ENCODE measurements at regions not wholly inside any gene's neighbourhood (a gene's known extent, or its start where the extent isn't known, plus 50 kb on each side); places are given as distances from the start of the nearest gene placed in this dataset.

DNA sequence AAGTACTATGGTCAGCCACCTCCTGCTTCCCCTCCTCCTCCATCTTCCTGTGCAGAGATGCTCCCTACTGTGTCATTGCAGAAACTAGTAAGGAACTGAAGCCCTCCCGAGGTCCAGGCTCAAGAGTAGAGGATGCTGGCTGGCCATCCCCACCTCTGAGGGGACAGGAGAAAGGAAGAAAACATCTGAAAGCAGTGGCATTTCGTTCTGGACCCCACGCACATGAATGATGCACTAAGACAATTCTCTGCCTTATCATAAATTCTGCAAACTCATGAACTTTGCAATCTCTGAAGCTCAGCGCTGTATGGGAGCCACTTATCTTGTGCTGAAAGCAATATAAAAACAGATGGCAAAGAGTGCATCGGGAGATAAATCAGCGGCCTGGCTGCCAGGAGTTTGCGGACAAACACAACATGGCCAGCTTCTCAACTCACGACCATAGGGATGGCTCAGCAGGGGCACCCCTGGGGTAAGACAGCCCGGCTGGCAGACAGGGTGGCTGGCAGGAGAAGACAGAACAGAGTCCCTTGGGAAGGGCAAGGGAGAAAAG lies 306.4 kb downstream of the NXPE2 start:
- TF ChIP-seq, protein P1, sequence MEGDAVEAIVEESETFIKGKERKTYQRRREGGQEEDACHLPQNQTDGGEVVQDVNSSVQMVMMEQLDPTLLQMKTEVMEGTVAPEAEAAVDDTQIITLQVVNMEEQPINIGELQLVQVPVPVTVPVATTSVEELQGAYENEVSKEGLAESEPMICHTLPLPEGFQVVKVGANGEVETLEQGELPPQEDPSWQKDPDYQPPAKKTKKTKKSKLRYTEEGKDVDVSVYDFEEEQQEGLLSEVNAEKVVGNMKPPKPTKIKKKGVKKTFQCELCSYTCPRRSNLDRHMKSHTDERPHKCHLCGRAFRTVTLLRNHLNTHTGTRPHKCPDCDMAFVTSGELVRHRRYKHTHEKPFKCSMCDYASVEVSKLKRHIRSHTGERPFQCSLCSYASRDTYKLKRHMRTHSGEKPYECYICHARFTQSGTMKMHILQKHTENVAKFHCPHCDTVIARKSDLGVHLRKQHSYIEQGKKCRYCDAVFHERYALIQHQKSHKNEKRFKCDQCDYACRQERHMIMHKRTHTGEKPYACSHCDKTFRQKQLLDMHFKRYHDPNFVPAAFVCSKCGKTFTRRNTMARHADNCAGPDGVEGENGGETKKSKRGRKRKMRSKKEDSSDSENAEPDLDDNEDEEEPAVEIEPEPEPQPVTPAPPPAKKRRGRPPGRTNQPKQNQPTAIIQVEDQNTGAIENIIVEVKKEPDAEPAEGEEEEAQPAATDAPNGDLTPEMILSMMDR (IDR thresholded peaks at IDR 0.05; ENCODE audit: insufficient read depth, low read depth, low read length), result no peak
- TF ChIP-seq EZH2 (IDR thresholded peaks at IDR 0.05; ENCODE audit: insufficient read depth, low read length), result no peak

Measured in astrocyte (in vitro differentiated cells and primary cell).